Uterus (tissue), 2 donors: ENCODE measurements at regions not wholly inside any gene's neighbourhood (a gene's known extent, or its start where the extent isn't known, plus 50 kb on each side); places are given as distances from the start of the nearest gene placed in this dataset.

Experiments
- CTCF ChIP-seq, 4 experiments: fragments of 200-600 bp in 2 of 4; fragments of 450-650 bp in 2 of 4; sonication (generic) in 2 of 4; IDR thresholded peaks; one replicate each; pipeline ENCODE4 v1.5.1; 2016 to 2019; ENCODE audit warnings: antibody characterized with exemption in 4 of 4, mild to moderate bottlenecking in 2 of 4, moderate library complexity in 1 of 4
- POLR2A ChIP-seq, 2 donors: fragments of 450-650 bp; IDR thresholded peaks; one replicate each; pipeline ENCODE4 v1.6.1; 2016; ENCODE audit warnings: antibody characterized with exemption in 2 of 2, mild to moderate bottlenecking in 1 of 2, moderate library complexity in 1 of 2

- TF ChIP-seq CTCF (IDR thresholded peaks at IDR 0.05) (no peak), POLR2A (IDR thresholded peaks at IDR 0.05) (no peak)
These were observed 351.0 kb downstream of the PIK3C3 start for GRCh38 chr18:42305869-42306593.
